H9 (cell line): ENCODE measurements at regions not wholly inside any gene's neighbourhood (a gene's known extent, or its start where the extent isn't known, plus 50 kb on each side); places are given as distances from the start of the nearest gene placed in this dataset.

Experiments
- DNase-seq: peaks from one replicate; pipeline ENCODE4 v3.0.0-alpha.2; 2017
- H2AFZ ChIP-seq: one replicate; pipeline ENCODE4 v1.6.1; 2013; ENCODE audit warnings: mild to moderate bottlenecking, low read length, control low read depth, moderate library complexity
- H2AK5ac ChIP-seq: 2 replicates; pipeline ENCODE4 v1.6.1; 2013; ENCODE audit warnings: low read length, control low read depth, mixed read lengths; ENCODE audit not compliant: insufficient read length
- H2BK120ac ChIP-seq: one replicate; pipeline ENCODE4 v1.6.1; 2013; ENCODE audit warnings: low read depth, mild to moderate bottlenecking, low read length, control low read depth, inconsistent platforms; ENCODE audit not compliant: poor library complexity, severe bottlenecking
- H2BK12ac ChIP-seq: 2 replicates; pipeline ENCODE4 v1.6.1; 2013; ENCODE audit warnings: low read length, control low read depth, mixed read lengths, low read depth; ENCODE audit not compliant: insufficient read length
- H2BK15ac ChIP-seq: 2 replicates; pipeline ENCODE4 v1.6.1; 2013; ENCODE audit warnings: low read depth, low read length, control low read depth
- H2BK20ac ChIP-seq: one replicate; pipeline ENCODE4 v1.6.1; 2013; ENCODE audit warnings: low read depth, mild to moderate bottlenecking, low read length, control low read depth, inconsistent platforms; ENCODE audit not compliant: poor library complexity, severe bottlenecking
- H2BK5ac ChIP-seq: 2 replicates; pipeline ENCODE4 v1.6.1; 2013; ENCODE audit warnings: low read length, control low read depth, mixed read lengths; ENCODE audit not compliant: insufficient read length
- H3K14ac ChIP-seq: 2 replicates; pipeline ENCODE4 v1.6.1; 2013; ENCODE audit warnings: low read length, control low read depth; ENCODE audit not compliant: insufficient read depth
- H3K18ac ChIP-seq: 2 replicates; pipeline ENCODE4 v1.6.1; 2013; ENCODE audit warnings: low read depth, mild to moderate bottlenecking, mixed read lengths, low read length, control low read depth; ENCODE audit not compliant: insufficient read length
- H3K23ac ChIP-seq: 2 replicates; pipeline ENCODE4 v1.6.1; 2013; ENCODE audit warnings: low read length, control low read depth, mixed read lengths, low read depth; ENCODE audit not compliant: insufficient read length
- H3K23me2 ChIP-seq: 2 replicates; pipeline ENCODE4 v1.6.1; 2013; ENCODE audit warnings: low read depth, mild to moderate bottlenecking, mixed read lengths, low read length, control low read depth; ENCODE audit not compliant: insufficient read length, poor library complexity, severe bottlenecking
- H3K27ac ChIP-seq: 2 replicates; pipeline ENCODE4 v1.5.1; 2013; ENCODE audit warnings: low read length, control low read depth, mixed read lengths, low read depth; ENCODE audit not compliant: insufficient read length
- H3K27me3 ChIP-seq: 2 replicates; pipeline ENCODE4 v1.6.1; 2013; ENCODE audit warnings: low read length, control low read depth, inconsistent platforms; ENCODE audit not compliant: insufficient read depth
- H3K4ac ChIP-seq: 2 replicates; pipeline ENCODE4 v1.6.1; 2013; ENCODE audit warnings: low read depth, mild to moderate bottlenecking, control low read depth, inconsistent platforms, low read length, moderate library complexity
- H3K4me1 ChIP-seq: 2 replicates; pipeline ENCODE4 v1.6.1; 2013; ENCODE audit warnings: low read length, control low read depth, inconsistent platforms; ENCODE audit not compliant: insufficient read depth
- H3K4me2 ChIP-seq: 2 replicates; pipeline ENCODE4 v1.6.1; 2013; ENCODE audit warnings: low read length, control low read depth, mixed read lengths; ENCODE audit not compliant: insufficient read length, insufficient read depth
- H3K56ac ChIP-seq: 2 replicates; pipeline ENCODE4 v1.6.1; 2013; ENCODE audit warnings: low read depth, mild to moderate bottlenecking, mixed read lengths, low read length, control low read depth; ENCODE audit not compliant: insufficient read length
- H3K79me1 ChIP-seq: 2 replicates; pipeline ENCODE4 v1.6.1; 2013; ENCODE audit warnings: low read depth, mild to moderate bottlenecking, moderate library complexity, low read length, control low read depth, inconsistent platforms; ENCODE audit not compliant: insufficient read depth, poor library complexity, severe bottlenecking
- H3K79me2 ChIP-seq: 2 replicates; pipeline ENCODE4 v1.6.1; 2013; ENCODE audit warnings: low read length, control low read depth, inconsistent platforms; ENCODE audit not compliant: insufficient read depth
- H3K9ac ChIP-seq: 2 replicates; pipeline ENCODE4 v1.6.1; 2013; ENCODE audit warnings: low read length, control low read depth, mixed read lengths; ENCODE audit not compliant: insufficient read length; ENCODE audit errors: extremely low read depth
- H3K9me3 ChIP-seq: one replicate; pipeline ENCODE4 v1.6.1; 2013; ENCODE audit warnings: low read depth, low read length, inconsistent platforms; ENCODE audit not compliant: control insufficient read depth
- H3T11ph ChIP-seq: one replicate; pipeline ENCODE4 v1.6.1; 2013; ENCODE audit warnings: mild to moderate bottlenecking, low read length, control low read depth, inconsistent platforms
- H4K20me1 ChIP-seq: one replicate; pipeline ENCODE4 v1.6.1; 2013; ENCODE audit not compliant: control insufficient read depth, insufficient read length, insufficient read depth
- H4K5ac ChIP-seq: 2 replicates; pipeline ENCODE4 v1.6.1; 2013; ENCODE audit warnings: low read depth, mild to moderate bottlenecking, mixed read lengths, low read length, control low read depth; ENCODE audit not compliant: insufficient read length
- H4K8ac ChIP-seq: replicated peaks from 2 replicates; pipeline ENCODE4 v1.6.1; 2013; ENCODE audit warnings: low read length, control low read depth, mixed read lengths, low read depth; ENCODE audit not compliant: insufficient read length
- H4K91ac ChIP-seq: 2 replicates; pipeline ENCODE4 v1.6.1; 2013; ENCODE audit warnings: low read depth, mild to moderate bottlenecking, moderate library complexity, mixed read lengths, low read length, control low read depth; ENCODE audit not compliant: insufficient read length
- H3K27ac Mint-ChIP-seq, 3 experiments: 2 replicates in 2 of 3; 3 replicates in 1 of 3; pipeline ENCODE4 v1.8.0; 2020 to 2021; ENCODE audit warnings: mixed read lengths in 3 of 3, mild to moderate bottlenecking in 1 of 3, moderate library complexity in 1 of 3
- H3K27me3 Mint-ChIP-seq: 2 replicates; pipeline ENCODE4 v1.8.0; 2021; ENCODE audit warnings: low read depth, mild to moderate bottlenecking, moderate library complexity, mixed read lengths
- H3K36me3 Mint-ChIP-seq, 3 experiments: 2 replicates in 2 of 3; 3 replicates in 1 of 3; pipeline ENCODE4 v1.8.0; 2020 to 2021; ENCODE audit warnings: low read depth in 3 of 3, mixed read lengths in 3 of 3; ENCODE audit not compliant: insufficient read depth in 1 of 3
- H3K4me1 Mint-ChIP-seq, 2 experiments: 2 replicates each; pipeline ENCODE4 v1.8.0; 2020; ENCODE audit warnings: mixed read lengths in 2 of 2
- H3K4me3 Mint-ChIP-seq, 2 experiments: 2 replicates in 1 of 2; 3 replicates in 1 of 2; pipeline ENCODE4 v1.8.0; 2020 to 2021; ENCODE audit warnings: mild to moderate bottlenecking in 2 of 2, mixed read lengths in 2 of 2, moderate library complexity in 1 of 2
- H3K9me3 Mint-ChIP-seq, 2 experiments: 2 replicates in 1 of 2; 3 replicates in 1 of 2; pipeline ENCODE4 v1.8.0; 2020; ENCODE audit warnings: mild to moderate bottlenecking in 2 of 2, mixed read lengths in 2 of 2, moderate library complexity in 1 of 2
- WGBS: extraction: QIAGEN DNeasy Blood & Tissue Kit; methylation state at CpG from one replicate; pipeline ENCODE4 v1.1.7; 2013; ENCODE audit warnings: missing lambda C conversion rate, low lambda C conversion rate, mixed read lengths; ENCODE audit not compliant: insufficient read length; ENCODE audit errors: extremely low coverage; 5-methylcytosine and 5-hydroxymethylcytosine counted together
- TF ChIP-seq, protein P1 (sequence below): fragments of 200-600 bp; sonication (generic); conservative IDR thresholded peaks from 3 replicates; pipeline ENCODE4 v1.8.0; 2021; ENCODE audit warnings: antibody characterized with exemption, mild to moderate bottlenecking

DNA sequence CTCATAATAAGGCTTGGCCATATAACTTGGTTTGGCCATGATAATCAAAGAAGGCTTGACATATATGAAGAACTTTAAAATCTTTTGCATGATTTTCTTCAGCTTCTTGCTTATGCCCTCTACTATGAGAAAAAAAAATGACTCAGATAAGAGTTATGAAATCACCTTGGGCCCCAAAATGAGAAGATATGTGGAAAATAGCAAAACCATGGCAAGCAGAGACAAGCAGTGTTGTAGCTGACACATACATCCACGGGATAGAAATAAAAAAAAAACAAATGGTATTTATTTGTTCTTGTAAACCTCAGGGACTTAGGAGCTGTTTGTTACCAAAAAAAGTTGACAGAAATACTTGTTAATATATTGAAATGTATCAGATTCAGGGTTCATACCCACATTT is 614.8 kb upstream of the BCHE start:
- WGBS: no CpG with 5 or more reads among the region's 1 CpG
- Histone ChIP-seq H3K4ac (no peak overlapping the region), H3K23me2 (no peaks in the 10 kb centered on the region), H4K20me1 (no peaks in the 10 kb centered on the region), H2AFZ (no peak overlapping the region), H2BK20ac (no peak overlapping the region), H3K27ac (no peak overlapping the region), H2BK5ac (no peak overlapping the region), H2BK12ac (no peak overlapping the region), H4K5ac (no peak overlapping the region), H4K8ac (no peak overlapping the region), H2BK15ac (no peak overlapping the region), H3K56ac (no peak overlapping the region), H3K9ac (no peak overlapping the region), H3K9me3 (no peaks in the 10 kb centered on the region), H3K18ac (no peak overlapping the region), H3K79me1 (no peaks in the 10 kb centered on the region), H3K4me1 (no peaks in the 10 kb centered on the region), H2BK120ac (no peak overlapping the region), H3K79me2 (no peaks in the 10 kb centered on the region), H3T11ph (no peak overlapping the region), H2AK5ac (no peak overlapping the region), H3K23ac (no peak overlapping the region), H4K91ac (no peak overlapping the region), H3K4me2 (no peak overlapping the region), H3K27me3 (no peaks in the 10 kb centered on the region), H3K14ac (no peak overlapping the region)
- Mint-ChIP-seq H3K36me3 (no peaks in the 10 kb centered on the region), H3K27ac (no peak overlapping the region), H3K27me3 (no peaks in the 10 kb centered on the region), H3K9me3 (no peaks in the 10 kb centered on the region), H3K4me3 (no peak overlapping the region), H3K4me1 (no peaks in the 10 kb centered on the region)
- TF ChIP-seq, protein P1, sequence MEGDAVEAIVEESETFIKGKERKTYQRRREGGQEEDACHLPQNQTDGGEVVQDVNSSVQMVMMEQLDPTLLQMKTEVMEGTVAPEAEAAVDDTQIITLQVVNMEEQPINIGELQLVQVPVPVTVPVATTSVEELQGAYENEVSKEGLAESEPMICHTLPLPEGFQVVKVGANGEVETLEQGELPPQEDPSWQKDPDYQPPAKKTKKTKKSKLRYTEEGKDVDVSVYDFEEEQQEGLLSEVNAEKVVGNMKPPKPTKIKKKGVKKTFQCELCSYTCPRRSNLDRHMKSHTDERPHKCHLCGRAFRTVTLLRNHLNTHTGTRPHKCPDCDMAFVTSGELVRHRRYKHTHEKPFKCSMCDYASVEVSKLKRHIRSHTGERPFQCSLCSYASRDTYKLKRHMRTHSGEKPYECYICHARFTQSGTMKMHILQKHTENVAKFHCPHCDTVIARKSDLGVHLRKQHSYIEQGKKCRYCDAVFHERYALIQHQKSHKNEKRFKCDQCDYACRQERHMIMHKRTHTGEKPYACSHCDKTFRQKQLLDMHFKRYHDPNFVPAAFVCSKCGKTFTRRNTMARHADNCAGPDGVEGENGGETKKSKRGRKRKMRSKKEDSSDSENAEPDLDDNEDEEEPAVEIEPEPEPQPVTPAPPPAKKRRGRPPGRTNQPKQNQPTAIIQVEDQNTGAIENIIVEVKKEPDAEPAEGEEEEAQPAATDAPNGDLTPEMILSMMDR: no peak
- no peak for DNase-seq
